SK-N-SH (cell line): ENCODE measurements at regions not wholly inside any gene's neighbourhood (a gene's known extent, or its start where the extent isn't known, plus 50 kb on each side); places are given as distances from the start of the nearest gene placed in this dataset.

Experiments
- CTCF ChIA-PET: fragments of 300-600, 350-600 bp; formaldehyde crosslinking; extraction: SDS; loops from one replicate; lab custom pipeline; 2021; lab: Yijun Ruan, JAX
- POLR2A ChIA-PET: fragments of 350-600 bp; sonication (Branson Sonifier 250); formaldehyde crosslinking; extraction: SDS; loops from one replicate; lab custom pipeline; 2020; ENCODE audit warnings: antibody characterized with exemption, inconsistent platforms; lab: Yijun Ruan, JAX
- DNase-seq: peaks from one replicate; pipeline ENCODE4 v3.0.0; 2012
- H2AFZ ChIP-seq: fragments of 200-600 bp; sonication (generic); 2 replicates; pipeline ENCODE4 v1.8.1; 2016; ENCODE audit warnings: antibody characterized with exemption, mild to moderate bottlenecking, low read depth
- H3F3A ChIP-seq: fragments of 200-600 bp; sonication (generic); replicated peaks from 2 replicates; pipeline ENCODE3; 2016; ENCODE audit warnings: antibody characterized with exemption, mild to moderate bottlenecking; ENCODE audit not compliant: insufficient read depth
- H3K27ac ChIP-seq, 2 experiments: fragments of 200-500 bp in 1 of 2; fragments of 200-600 bp in 1 of 2; sonication (Bioruptor generic) in 1 of 2; sonication (generic), shearing (Covaris generic) in 1 of 2; 2 replicates each; pipeline versions ENCODE4 v1.5.1 to v1.6.1; 2014 to 2016; ENCODE audit warnings: low read depth in 2 of 2, inconsistent platforms in 1 of 2, low read length in 1 of 2, mild to moderate bottlenecking in 1 of 2, mixed read lengths in 1 of 2
- H3K27me3 ChIP-seq: fragments of 200-600 bp; sonication (generic), shearing (Covaris generic); 2 replicates; pipeline ENCODE4 v1.6.1; 2016; ENCODE audit warnings: mixed run types; ENCODE audit not compliant: insufficient read depth
- H3K36me3 ChIP-seq, 2 experiments: fragments of 200-500 bp in 1 of 2; fragments of 200-600 bp in 1 of 2; sonication (Bioruptor generic) in 1 of 2; sonication (generic) in 1 of 2; replicated peaks in 1 of 2; 2 replicates each; pipeline versions ENCODE3 to v1.5.1; 2014 to 2016; ENCODE audit warnings: low read length in 1 of 2, mild to moderate bottlenecking in 1 of 2; ENCODE audit not compliant: insufficient read depth in 2 of 2, control insufficient read depth in 1 of 2
- H3K4me1 ChIP-seq, 2 experiments: fragments of 200-500 bp in 1 of 2; fragments of 200-600 bp in 1 of 2; sonication (Bioruptor generic) in 1 of 2; sonication (generic), shearing (Covaris generic) in 1 of 2; 2 replicates each; pipeline versions ENCODE4 v1.5.1 to v1.6.1; 2014 to 2016; ENCODE audit warnings: low read depth in 1 of 2, low read length in 1 of 2, mixed run types in 1 of 2; ENCODE audit not compliant: insufficient read depth in 2 of 2, control insufficient read depth in 1 of 2
- H3K4me2 ChIP-seq: fragments of 200-600 bp; sonication (generic), shearing (Covaris generic); 2 replicates; pipeline ENCODE4 v1.6.1; 2017; ENCODE audit warnings: mixed run types
- H3K4me3 ChIP-seq, 2 experiments: fragments of 200-500 bp in 1 of 2; fragments of 200-600 bp in 1 of 2; sonication (Bioruptor generic) in 1 of 2; sonication (generic), shearing (Covaris generic) in 1 of 2; 2 replicates each; pipeline versions ENCODE4 v1.5.1 to v1.8.1; 2014 to 2016; ENCODE audit warnings: low read depth in 2 of 2, inconsistent platforms in 1 of 2, low read length in 1 of 2, mild to moderate bottlenecking in 1 of 2, mixed read lengths in 1 of 2, moderate library complexity in 1 of 2
- H3K79me2 ChIP-seq: fragments of 200-600 bp; sonication (generic); 2 replicates; pipeline ENCODE4 v1.8.1; 2017; ENCODE audit warnings: mild to moderate bottlenecking; ENCODE audit not compliant: insufficient read depth
- H3K9ac ChIP-seq: fragments of 200-600 bp; sonication (generic); 2 replicates; pipeline ENCODE4 v1.6.1; 2017; ENCODE audit warnings: mixed run types
- H3K9me2 ChIP-seq: fragments of 200-600 bp; sonication (generic); 2 replicates; pipeline ENCODE4 v1.6.1; 2017; ENCODE audit warnings: mixed run types
- H3K9me3 ChIP-seq: fragments of 200-600 bp; sonication (generic); 2 replicates; pipeline ENCODE4 v1.6.1; 2017; ENCODE audit warnings: mixed run types, mild to moderate bottlenecking, moderate library complexity
- H4K20me1 ChIP-seq: fragments of 200-600 bp; sonication (generic); 2 replicates; pipeline ENCODE4 v1.6.1; 2017; ENCODE audit warnings: mild to moderate bottlenecking, mixed run types; ENCODE audit not compliant: insufficient read depth
- CHD2 ChIP-seq: fragments of 150-350 bp; IDR thresholded peaks from 2 replicates; pipeline ENCODE4 v1.6.1; 2018; ENCODE audit warnings: low read length; ENCODE audit not compliant: partially characterized antibody
- EP300 ChIP-seq, 2 experiments: IDR thresholded peaks; 2 replicates each; pipeline versions ENCODE4 v1.4.0 to v1.6.1; 2012; ENCODE audit warnings: borderline replicate concordance in 1 of 2, low read depth in 1 of 2, low read length in 1 of 2
- FOSL2 ChIP-seq: IDR thresholded peaks from 2 replicates; pipeline ENCODE4 v1.4.0; 2012; ENCODE audit warnings: low read depth, mild to moderate bottlenecking, moderate library complexity, borderline replicate concordance
- GABPA ChIP-seq: IDR thresholded peaks from 2 replicates; pipeline ENCODE4 v1.4.0; 2012; ENCODE audit warnings: low read depth, mild to moderate bottlenecking
- GATA2 ChIP-seq: sonication (generic); formaldehyde crosslinking; IDR thresholded peaks from 2 replicates; pipeline ENCODE4 v1.5.0; 2020; ENCODE audit warnings: mild to moderate bottlenecking, missing genetic modification reagents
- IRF3 ChIP-seq: fragments of 150-350 bp; IDR thresholded peaks from 2 replicates; pipeline ENCODE4 v1.6.1; 2016; ENCODE audit warnings: mild to moderate bottlenecking, low read depth, low read length
- JUND ChIP-seq: IDR thresholded peaks from 2 replicates; pipeline ENCODE4 v1.4.0; 2012
- MEF2A ChIP-seq: IDR thresholded peaks from 2 replicates; pipeline ENCODE4 v1.4.0; 2012; ENCODE audit warnings: low read depth, borderline replicate concordance
- MXI1 ChIP-seq: IDR thresholded peaks from 2 replicates; pipeline ENCODE4 v1.6.1; 2012; ENCODE audit warnings: mild to moderate bottlenecking, low read depth, low read length, improper control_type of control experiment
- NFIC ChIP-seq: IDR thresholded peaks from 2 replicates; pipeline ENCODE4 v1.4.0; 2012; ENCODE audit warnings: borderline replicate concordance
- NRF1 ChIP-seq: IDR thresholded peaks from 2 replicates; pipeline ENCODE4 v1.6.1; 2012; ENCODE audit warnings: low read depth, mild to moderate bottlenecking, low read length
- POLR2AphosphoS5 ChIP-seq: IDR thresholded peaks from 2 replicates; pipeline ENCODE4 v1.6.1; 2012; ENCODE audit warnings: low read depth, low read length
- REST ChIP-seq: IDR thresholded peaks from 2 replicates; pipeline ENCODE4 v1.6.1; 2012; ENCODE audit warnings: mild to moderate bottlenecking, low read depth, low read length, moderate library complexity
- RFX5 ChIP-seq: IDR thresholded peaks from 2 replicates; pipeline ENCODE4 v1.6.1; 2012; ENCODE audit warnings: mild to moderate bottlenecking, improper control_type of control experiment, low read length
- RXRA ChIP-seq: IDR thresholded peaks from 2 replicates; pipeline ENCODE4 v1.4.0; 2012; ENCODE audit warnings: low read depth, mild to moderate bottlenecking, borderline replicate concordance
- TAF1 ChIP-seq: IDR thresholded peaks from 2 replicates; pipeline ENCODE4 v1.6.1; 2012; ENCODE audit warnings: low read depth, mild to moderate bottlenecking, low read length, moderate library complexity, borderline replicate concordance
- USF1 ChIP-seq: IDR thresholded peaks from 2 replicates; pipeline ENCODE4 v1.4.0; 2012; ENCODE audit warnings: low read depth, borderline replicate concordance
- YY1 ChIP-seq: IDR thresholded peaks from 2 replicates; pipeline ENCODE4 v1.4.0; 2012; ENCODE audit warnings: low read depth, mild to moderate bottlenecking
- ZBTB33 ChIP-seq: IDR thresholded peaks from 2 replicates; pipeline ENCODE4 v1.4.0; 2012; ENCODE audit warnings: low read depth, borderline replicate concordance
- WGBS: methylation state at CpG from one replicate; pipeline ENCODE4 v1.1.6; 2017; ENCODE audit warnings: low lambda C conversion rate; 5-methylcytosine and 5-hydroxymethylcytosine counted together
- TF ChIP-seq, protein P1 (sequence below): IDR thresholded peaks from 2 replicates; pipeline ENCODE4; 2012

DNA sequence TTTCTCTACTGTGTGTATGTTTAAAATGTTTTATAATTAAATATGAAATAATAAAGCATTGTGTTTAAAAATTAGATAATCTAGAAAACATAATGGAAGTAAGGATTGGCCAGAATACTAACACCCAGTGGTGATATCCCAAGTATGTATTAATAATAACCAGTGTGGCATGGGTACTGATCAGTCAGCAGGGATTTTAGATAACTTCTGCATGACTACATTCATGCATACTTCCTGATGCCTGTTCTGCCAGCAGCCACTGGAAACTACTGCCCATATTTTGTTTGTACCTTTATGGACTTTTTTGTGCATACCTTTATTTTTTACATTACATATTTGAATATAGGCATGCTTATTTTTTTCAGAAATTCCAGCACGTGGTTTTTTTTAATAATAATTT lies 156.6 kb upstream of the TMEM196 start:
- Histone ChIP-seq H3K79me2 (no peaks in the 10 kb centered on the region), H3K27me3 (no peaks in the 10 kb centered on the region), H3K4me3 (no peak overlapping the region), H3K27ac (no peak overlapping the region)
- no peak for DNase-seq
- no peak for TF ChIP-seq CHD2
- no peak for TF ChIP-seq GATA2 (CRISPR knock-in tag)
- TF ChIP-seq TAF1: no peak
- TF ChIP-seq, protein P1, sequence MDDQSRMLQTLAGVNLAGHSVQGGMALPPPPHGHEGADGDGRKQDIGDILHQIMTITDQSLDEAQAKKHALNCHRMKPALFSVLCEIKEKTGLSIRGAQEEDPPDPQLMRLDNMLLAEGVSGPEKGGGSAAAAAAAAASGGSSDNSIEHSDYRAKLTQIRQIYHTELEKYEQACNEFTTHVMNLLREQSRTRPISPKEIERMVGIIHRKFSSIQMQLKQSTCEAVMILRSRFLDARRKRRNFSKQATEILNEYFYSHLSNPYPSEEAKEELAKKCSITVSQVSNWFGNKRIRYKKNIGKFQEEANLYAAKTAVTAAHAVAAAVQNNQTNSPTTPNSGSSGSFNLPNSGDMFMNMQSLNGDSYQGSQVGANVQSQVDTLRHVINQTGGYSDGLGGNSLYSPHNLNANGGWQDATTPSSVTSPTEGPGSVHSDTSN: no peak
- no peak for TF ChIP-seq FOSL2
- no peak for TF ChIP-seq NRF1
- TF ChIP-seq RFX5: no peak
- no peak for TF ChIP-seq REST
- TF ChIP-seq JUND: no peak
- TF ChIP-seq RXRA: no peak
- TF ChIP-seq EP300 (IDR thresholded peaks at IDR 0.05; ENCODE audit: borderline replicate concordance in 1 of 2, low read depth in 1 of 2, low read length in 1 of 2): no peak
- no peak for TF ChIP-seq USF1
- no peak for TF ChIP-seq NFIC
- no peak for TF ChIP-seq MEF2A
- no peak for TF ChIP-seq MXI1
- TF ChIP-seq ZBTB33: no peak
- no peak for TF ChIP-seq YY1
- TF ChIP-seq POLR2AphosphoS5: no peak
- TF ChIP-seq IRF3: no peak
- TF ChIP-seq GABPA: no peak
- TF ChIP-seq, all 33 proteins: peak for 0
- H2AFZ ChIP-seq: no peak overlapping the region
- H3F3A ChIP-seq: no peaks in the 10 kb centered on the region
- no peak overlapping the region for H3K9ac ChIP-seq
- POLR2A ChIA-PET: no interaction called here
- no peaks in the 10 kb centered on the region for H3K9me2 ChIP-seq
- no peak overlapping the region for H3K4me2 ChIP-seq
- CTCF ChIA-PET: interaction anchor here (1.5 kb wide), 1 partner anchor 14 kb away, joined by 3 read pairs; no protein-coding TSS in a partner anchor
- H3K9me3 ChIP-seq: no peaks in the 10 kb centered on the region
- H4K20me1 ChIP-seq: no peaks in the 10 kb centered on the region
- no peaks in the 10 kb centered on the region for H3K36me3 ChIP-seq
- 9% methylated on average over 1 of the region's 1 CpG for WGBS
- H3K4me1 ChIP-seq: no peaks in the 10 kb centered on the region
